H9 (cell line): ENCODE measurements at regions not wholly inside any gene's neighbourhood (a gene's known extent, or its start where the extent isn't known, plus 50 kb on each side); places are given as distances from the start of the nearest gene placed in this dataset.

Experiments
- DNase-seq: peaks from one replicate; pipeline ENCODE4 v3.0.0-alpha.2; 2017
- H2AFZ ChIP-seq: one replicate; pipeline ENCODE4 v1.6.1; 2013; ENCODE audit warnings: mild to moderate bottlenecking, low read length, control low read depth, moderate library complexity
- H2AK5ac ChIP-seq: 2 replicates; pipeline ENCODE4 v1.6.1; 2013; ENCODE audit warnings: low read length, control low read depth, mixed read lengths; ENCODE audit not compliant: insufficient read length
- H2BK120ac ChIP-seq: one replicate; pipeline ENCODE4 v1.6.1; 2013; ENCODE audit warnings: low read depth, mild to moderate bottlenecking, low read length, control low read depth, inconsistent platforms; ENCODE audit not compliant: poor library complexity, severe bottlenecking
- H2BK12ac ChIP-seq: 2 replicates; pipeline ENCODE4 v1.6.1; 2013; ENCODE audit warnings: low read length, control low read depth, mixed read lengths, low read depth; ENCODE audit not compliant: insufficient read length
- H2BK15ac ChIP-seq: 2 replicates; pipeline ENCODE4 v1.6.1; 2013; ENCODE audit warnings: low read depth, low read length, control low read depth
- H2BK20ac ChIP-seq: one replicate; pipeline ENCODE4 v1.6.1; 2013; ENCODE audit warnings: low read depth, mild to moderate bottlenecking, low read length, control low read depth, inconsistent platforms; ENCODE audit not compliant: poor library complexity, severe bottlenecking
- H2BK5ac ChIP-seq: 2 replicates; pipeline ENCODE4 v1.6.1; 2013; ENCODE audit warnings: low read length, control low read depth, mixed read lengths; ENCODE audit not compliant: insufficient read length
- H3K14ac ChIP-seq: 2 replicates; pipeline ENCODE4 v1.6.1; 2013; ENCODE audit warnings: low read length, control low read depth; ENCODE audit not compliant: insufficient read depth
- H3K18ac ChIP-seq: 2 replicates; pipeline ENCODE4 v1.6.1; 2013; ENCODE audit warnings: low read depth, mild to moderate bottlenecking, mixed read lengths, low read length, control low read depth; ENCODE audit not compliant: insufficient read length
- H3K23ac ChIP-seq: 2 replicates; pipeline ENCODE4 v1.6.1; 2013; ENCODE audit warnings: low read length, control low read depth, mixed read lengths, low read depth; ENCODE audit not compliant: insufficient read length
- H3K23me2 ChIP-seq: 2 replicates; pipeline ENCODE4 v1.6.1; 2013; ENCODE audit warnings: low read depth, mild to moderate bottlenecking, mixed read lengths, low read length, control low read depth; ENCODE audit not compliant: insufficient read length, poor library complexity, severe bottlenecking
- H3K27ac ChIP-seq: 2 replicates; pipeline ENCODE4 v1.5.1; 2013; ENCODE audit warnings: low read length, control low read depth, mixed read lengths, low read depth; ENCODE audit not compliant: insufficient read length
- H3K27me3 ChIP-seq: 2 replicates; pipeline ENCODE4 v1.6.1; 2013; ENCODE audit warnings: low read length, control low read depth, inconsistent platforms; ENCODE audit not compliant: insufficient read depth
- H3K4ac ChIP-seq: 2 replicates; pipeline ENCODE4 v1.6.1; 2013; ENCODE audit warnings: low read depth, mild to moderate bottlenecking, control low read depth, inconsistent platforms, low read length, moderate library complexity
- H3K4me1 ChIP-seq: 2 replicates; pipeline ENCODE4 v1.6.1; 2013; ENCODE audit warnings: low read length, control low read depth, inconsistent platforms; ENCODE audit not compliant: insufficient read depth
- H3K4me2 ChIP-seq: 2 replicates; pipeline ENCODE4 v1.6.1; 2013; ENCODE audit warnings: low read length, control low read depth, mixed read lengths; ENCODE audit not compliant: insufficient read length, insufficient read depth
- H3K56ac ChIP-seq: 2 replicates; pipeline ENCODE4 v1.6.1; 2013; ENCODE audit warnings: low read depth, mild to moderate bottlenecking, mixed read lengths, low read length, control low read depth; ENCODE audit not compliant: insufficient read length
- H3K79me1 ChIP-seq: 2 replicates; pipeline ENCODE4 v1.6.1; 2013; ENCODE audit warnings: low read depth, mild to moderate bottlenecking, moderate library complexity, low read length, control low read depth, inconsistent platforms; ENCODE audit not compliant: insufficient read depth, poor library complexity, severe bottlenecking
- H3K79me2 ChIP-seq: 2 replicates; pipeline ENCODE4 v1.6.1; 2013; ENCODE audit warnings: low read length, control low read depth, inconsistent platforms; ENCODE audit not compliant: insufficient read depth
- H3K9ac ChIP-seq: 2 replicates; pipeline ENCODE4 v1.6.1; 2013; ENCODE audit warnings: low read length, control low read depth, mixed read lengths; ENCODE audit not compliant: insufficient read length; ENCODE audit errors: extremely low read depth
- H3K9me3 ChIP-seq: one replicate; pipeline ENCODE4 v1.6.1; 2013; ENCODE audit warnings: low read depth, low read length, inconsistent platforms; ENCODE audit not compliant: control insufficient read depth
- H3T11ph ChIP-seq: one replicate; pipeline ENCODE4 v1.6.1; 2013; ENCODE audit warnings: mild to moderate bottlenecking, low read length, control low read depth, inconsistent platforms
- H4K20me1 ChIP-seq: one replicate; pipeline ENCODE4 v1.6.1; 2013; ENCODE audit not compliant: control insufficient read depth, insufficient read length, insufficient read depth
- H4K5ac ChIP-seq: 2 replicates; pipeline ENCODE4 v1.6.1; 2013; ENCODE audit warnings: low read depth, mild to moderate bottlenecking, mixed read lengths, low read length, control low read depth; ENCODE audit not compliant: insufficient read length
- H4K8ac ChIP-seq: replicated peaks from 2 replicates; pipeline ENCODE4 v1.6.1; 2013; ENCODE audit warnings: low read length, control low read depth, mixed read lengths, low read depth; ENCODE audit not compliant: insufficient read length
- H4K91ac ChIP-seq: 2 replicates; pipeline ENCODE4 v1.6.1; 2013; ENCODE audit warnings: low read depth, mild to moderate bottlenecking, moderate library complexity, mixed read lengths, low read length, control low read depth; ENCODE audit not compliant: insufficient read length
- H3K27ac Mint-ChIP-seq, 3 experiments: 2 replicates in 2 of 3; 3 replicates in 1 of 3; pipeline ENCODE4 v1.8.0; 2020 to 2021; ENCODE audit warnings: mixed read lengths in 3 of 3, mild to moderate bottlenecking in 1 of 3, moderate library complexity in 1 of 3
- H3K27me3 Mint-ChIP-seq: 2 replicates; pipeline ENCODE4 v1.8.0; 2021; ENCODE audit warnings: low read depth, mild to moderate bottlenecking, moderate library complexity, mixed read lengths
- H3K36me3 Mint-ChIP-seq, 3 experiments: 2 replicates in 2 of 3; 3 replicates in 1 of 3; pipeline ENCODE4 v1.8.0; 2020 to 2021; ENCODE audit warnings: low read depth in 3 of 3, mixed read lengths in 3 of 3; ENCODE audit not compliant: insufficient read depth in 1 of 3
- H3K4me1 Mint-ChIP-seq, 2 experiments: 2 replicates each; pipeline ENCODE4 v1.8.0; 2020; ENCODE audit warnings: mixed read lengths in 2 of 2
- H3K4me3 Mint-ChIP-seq, 2 experiments: 2 replicates in 1 of 2; 3 replicates in 1 of 2; pipeline ENCODE4 v1.8.0; 2020 to 2021; ENCODE audit warnings: mild to moderate bottlenecking in 2 of 2, mixed read lengths in 2 of 2, moderate library complexity in 1 of 2
- H3K9me3 Mint-ChIP-seq, 2 experiments: 2 replicates in 1 of 2; 3 replicates in 1 of 2; pipeline ENCODE4 v1.8.0; 2020; ENCODE audit warnings: mild to moderate bottlenecking in 2 of 2, mixed read lengths in 2 of 2, moderate library complexity in 1 of 2
- CTCF ChIP-seq: fragments of 200-600 bp; sonication (generic); conservative IDR thresholded peaks from 3 replicates; pipeline ENCODE4 v1.8.0; 2021; ENCODE audit warnings: antibody characterized with exemption, mild to moderate bottlenecking
- WGBS: extraction: QIAGEN DNeasy Blood & Tissue Kit; methylation state at CpG from one replicate; pipeline ENCODE4 v1.1.7; 2013; ENCODE audit warnings: missing lambda C conversion rate, low lambda C conversion rate, mixed read lengths; ENCODE audit not compliant: insufficient read length; ENCODE audit errors: extremely low coverage; 5-methylcytosine and 5-hydroxymethylcytosine counted together

GRCh38 chr5:74465724-74466123 is 174.8 kb downstream of the ENC1 start:
- Histone ChIP-seq H3T11ph (no peak overlapping the region), H3K27ac (no peak overlapping the region), H2BK15ac (no peak overlapping the region), H3K9me3 (no peaks in the 10 kb centered on the region), H2AK5ac (no peak overlapping the region), H3K23me2 (no peaks in the 10 kb centered on the region), H4K5ac (no peak overlapping the region), H4K8ac (no peak overlapping the region), H2BK120ac (no peak overlapping the region), H2BK5ac (no peak overlapping the region), H2BK20ac (no peak overlapping the region), H3K27me3 (no peaks in the 10 kb centered on the region), H3K79me1 (no peaks in the 10 kb centered on the region), H3K56ac (no peak overlapping the region), H3K9ac (no peak overlapping the region), H3K4ac (no peak overlapping the region), H3K14ac (no peak overlapping the region), H3K23ac (no peak overlapping the region), H3K18ac (no peak overlapping the region), H3K79me2 (no peaks in the 10 kb centered on the region), H3K4me1 (no peaks in the 10 kb centered on the region), H3K4me2 (no peak overlapping the region), H4K91ac (no peak overlapping the region), H2AFZ (no peak overlapping the region), H4K20me1 (no peaks in the 10 kb centered on the region), H2BK12ac (no peak overlapping the region)
- Mint-ChIP-seq H3K36me3 (no peaks in the 10 kb centered on the region), H3K9me3 (no peaks in the 10 kb centered on the region), H3K4me3 (no peak overlapping the region), H3K4me1 (peaks cover 0 to 3% of the 10 kb centered on the region in 2 experiments; a peak in 1 of 4 replicates), H3K27ac (no peak overlapping the region), H3K27me3 (no peaks in the 10 kb centered on the region; the same call in 1 of the 2 replicates)
- TF ChIP-seq CTCF = no peak
- DNase-seq = no peak
- no CpG with 5 or more reads among the region's 2 CpGs for WGBS
